HTR-8/SVneo (cell line): ENCODE measurements at regions not wholly inside any gene's neighbourhood (a gene's known extent, or its start where the extent isn't known, plus 50 kb on each side); places are given as distances from the start of the nearest gene placed in this dataset.
"Not testable (repeated sequence)": the region's sequence is repeated elsewhere in the genome, so short reads cannot be mapped to it uniquely, and the experiment has no call there.

ENCODE experiments used
- DNase-seq: peaks from one replicate; pipeline ENCODE4 v3.0.0; 2011; ENCODE audit warnings: low spot score, mixed read lengths; ENCODE audit not compliant: insufficient read length
- FAIRE-seq: peaks from 2 replicates; lab custom pipeline; 2011; peaks lifted over from hg19 to GRCh38; lab: Jason Lieb, UNC

DNA sequence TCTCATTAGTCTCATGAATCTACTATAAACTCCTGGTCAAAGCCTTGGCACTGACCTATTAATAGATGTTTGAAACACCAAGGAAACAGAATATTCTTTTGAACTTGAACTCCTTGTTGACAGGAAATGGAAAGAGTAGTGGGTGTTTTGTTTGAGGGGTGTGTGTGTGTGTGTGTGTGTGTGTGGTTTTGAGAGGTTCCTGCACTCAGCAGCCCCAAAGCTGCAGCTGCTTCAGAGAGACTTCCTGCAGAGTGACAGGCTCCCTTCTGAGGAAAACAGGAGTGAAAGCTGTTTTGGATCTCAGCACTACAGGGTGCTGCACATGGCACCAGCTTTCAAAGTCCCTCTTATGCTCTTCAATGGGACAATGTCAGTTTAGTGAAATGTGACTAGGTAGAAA is 546.5 kb upstream of the STEAP1 start:
- FAIRE-seq (no peak), DNase-seq (no peak)

DNA sequence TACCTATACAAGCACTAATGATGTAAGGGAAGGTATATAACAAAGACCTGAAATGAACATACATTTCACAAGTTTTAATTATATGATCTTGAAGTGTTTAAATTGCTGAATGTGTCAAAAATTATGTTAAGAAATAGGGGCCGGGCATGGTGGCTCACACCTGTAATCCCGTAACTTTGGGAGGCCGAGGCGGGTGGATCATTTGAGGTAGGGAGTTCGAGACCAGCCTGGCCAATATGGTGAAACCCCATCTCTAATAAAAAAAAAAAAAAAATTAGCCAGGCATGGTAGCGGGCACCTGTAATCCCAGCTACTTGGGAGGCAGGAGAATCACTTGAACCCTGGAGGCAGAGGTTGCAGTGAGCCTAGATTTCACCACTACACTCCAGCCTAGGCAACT is 537.4 kb upstream of the STEAP1 start:
- DNase-seq, FAIRE-seq: not testable (repeated sequence)

DNA sequence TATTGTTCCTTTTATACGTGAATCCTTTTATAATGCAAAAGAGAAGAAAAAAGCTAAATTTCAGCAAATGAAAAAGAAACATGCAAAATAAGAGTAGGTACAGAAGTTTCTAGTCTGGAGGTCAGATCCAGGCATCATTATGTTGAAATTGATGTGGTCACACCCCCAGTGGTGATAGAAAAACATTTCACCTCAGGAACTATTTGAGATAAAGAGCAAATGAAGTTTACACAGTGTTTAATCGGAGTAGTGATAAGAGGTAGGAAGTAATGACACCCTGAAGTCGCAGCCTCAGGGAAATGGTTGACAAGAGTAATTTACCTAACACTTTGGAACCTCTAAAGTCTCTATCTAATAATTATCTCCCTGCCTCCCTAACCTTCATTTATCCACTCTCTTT is 536.0 kb upstream of the STEAP1 start:
- DNase-seq = no peak
- FAIRE-seq = no peak

DNA sequence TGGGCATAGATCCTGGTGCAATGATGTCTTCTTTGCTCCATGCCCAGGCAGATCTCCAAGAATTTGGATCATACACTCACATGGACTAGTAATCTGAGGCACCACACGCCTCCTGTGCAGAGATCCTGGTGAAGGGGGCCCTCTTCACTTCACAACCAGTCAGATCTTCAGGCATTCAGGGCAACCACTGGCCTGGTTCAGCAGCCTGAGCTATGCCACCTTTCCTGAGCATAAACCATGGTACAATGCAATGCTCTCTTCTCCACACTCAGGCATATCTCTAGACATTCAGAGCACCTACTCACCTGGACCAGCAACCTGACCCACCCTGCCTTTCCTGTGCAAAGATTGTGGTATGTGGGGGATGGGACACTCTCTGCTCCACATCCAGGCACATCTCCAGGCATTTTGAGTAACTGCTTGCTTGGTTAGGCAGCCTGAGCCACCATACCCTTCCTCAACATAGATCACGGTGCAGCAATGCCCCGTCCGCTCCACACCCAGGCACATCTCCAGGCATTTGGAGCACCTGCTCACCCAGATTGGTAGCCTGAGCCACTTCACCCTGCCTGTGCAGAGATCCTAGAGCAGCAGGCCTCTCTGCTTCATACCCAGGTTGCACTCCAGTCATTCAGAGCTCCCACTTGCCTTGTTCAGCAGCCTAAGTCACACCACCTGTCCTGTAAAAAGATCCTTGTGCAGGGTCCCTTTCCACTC is 532.2 kb upstream of the STEAP1 start:
- FAIRE-seq = no peak
- DNase-seq = no peak

DNA sequence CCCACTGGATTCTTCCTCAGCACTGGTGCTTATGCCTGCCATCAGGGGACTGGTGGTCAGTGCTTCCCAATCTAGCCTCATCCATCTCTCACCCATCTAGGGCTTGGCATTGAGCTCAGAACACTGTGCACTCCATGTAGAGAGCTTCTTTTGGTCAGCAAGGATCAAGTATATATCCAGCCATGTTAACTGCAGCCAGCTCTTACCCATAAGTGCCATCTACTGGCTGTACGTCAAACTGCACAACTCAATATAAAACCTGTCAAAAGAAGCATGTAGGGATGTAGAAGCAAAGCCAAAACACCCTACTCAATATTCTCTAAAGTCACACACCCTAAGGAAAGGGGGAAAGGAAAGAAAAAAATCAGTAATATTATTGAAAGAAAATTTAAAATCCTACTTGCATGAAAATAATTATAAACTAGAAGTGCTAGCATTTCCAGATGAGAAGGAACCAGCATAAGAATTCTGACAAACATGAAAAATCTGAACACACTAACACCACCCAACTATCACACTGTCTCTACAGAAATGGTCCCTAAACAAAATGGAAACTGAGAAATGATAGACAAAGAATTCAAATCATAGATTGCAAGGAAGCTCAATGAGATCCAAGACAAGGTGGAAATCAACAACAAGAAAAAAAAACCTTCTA is 531.1 kb upstream of the STEAP1 start:
- peak; percentile 0 for DNase-seq
- FAIRE-seq = no peak

DNA sequence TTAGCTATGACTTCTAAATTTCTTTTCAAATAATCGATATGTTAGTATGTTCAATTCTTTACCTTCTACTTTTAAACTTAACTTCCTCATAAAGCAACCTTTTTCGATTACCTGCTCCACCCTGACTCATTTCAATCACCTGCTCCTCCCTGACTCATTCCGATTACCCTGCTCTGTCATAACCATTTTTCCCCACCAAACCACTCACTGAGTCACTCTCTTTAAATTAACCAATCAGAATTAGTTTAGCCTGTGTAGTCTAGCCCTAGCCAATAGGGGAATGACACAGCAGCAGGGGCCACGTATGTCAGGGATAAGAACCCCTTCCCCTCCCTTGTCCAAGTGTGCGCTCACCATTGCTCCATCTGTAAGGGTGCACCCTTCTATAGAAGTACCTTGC is 530.1 kb upstream of the STEAP1 start:
- DNase-seq = not testable (repeated sequence)

DNA sequence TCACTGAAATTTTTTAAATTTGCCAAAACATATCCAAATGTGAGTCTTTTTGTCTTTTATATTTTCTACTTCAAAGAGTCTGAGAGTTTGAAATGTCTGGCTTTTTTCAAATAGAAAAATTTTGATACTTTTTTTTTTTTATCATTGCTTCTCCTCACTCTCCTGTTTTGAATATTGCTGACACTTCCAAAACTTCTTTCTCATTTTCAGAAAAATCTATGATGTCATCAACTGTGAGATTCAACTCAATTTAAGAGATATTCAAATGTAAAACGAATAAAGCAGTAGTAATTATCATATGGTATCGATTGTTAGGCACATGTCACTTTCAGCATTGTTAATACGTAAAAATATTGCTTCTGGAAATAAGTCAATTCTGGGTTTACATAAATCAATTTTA is 505.8 kb upstream of the STEAP1 start:
- DNase-seq = no peak
- FAIRE-seq = no peak

More for the DNA sequence above, 530.1 kb upstream of the STEAP1 start:
- FAIRE-seq = not testable (repeated sequence)

DNA sequence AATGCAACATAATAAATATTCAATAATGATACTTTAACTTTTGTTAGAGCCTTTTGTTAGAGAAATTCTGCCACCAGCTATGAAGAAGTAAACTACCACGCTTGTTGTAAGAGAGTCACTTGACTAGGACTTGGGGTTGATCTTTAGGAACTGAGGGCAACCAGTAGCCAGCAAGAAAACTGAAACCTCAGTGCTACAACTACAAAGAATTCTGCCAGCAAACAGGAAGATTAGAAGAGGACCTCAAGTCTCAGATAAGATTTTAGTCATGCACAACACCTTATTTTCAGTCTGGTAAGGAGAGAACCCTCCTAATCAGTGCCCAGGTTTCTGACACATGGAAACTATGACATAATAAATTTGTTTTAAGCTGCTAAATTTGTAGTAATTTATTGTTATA is 498.3 kb upstream of the STEAP1 start:
- no peak for FAIRE-seq
- no peak for DNase-seq

DNA sequence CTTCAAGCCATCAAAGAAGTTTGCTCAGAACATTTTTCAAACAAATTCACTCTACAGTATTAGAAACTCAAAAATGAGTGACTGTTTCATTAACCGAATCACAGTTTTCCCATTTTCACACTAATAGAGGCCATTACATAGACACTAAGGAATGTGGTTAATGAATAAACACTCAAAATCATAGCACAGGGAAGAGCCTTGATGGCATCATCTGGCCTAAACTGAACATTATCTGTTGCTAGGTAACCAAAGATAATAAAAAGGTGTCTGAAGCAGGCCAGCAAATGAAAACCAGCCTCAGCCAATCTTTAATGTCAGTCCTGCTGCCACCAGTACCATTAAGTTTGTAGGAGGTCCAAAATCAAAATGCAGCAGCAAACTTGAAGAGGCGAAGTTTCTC is 492.4 kb upstream of the STEAP1 start:
- no peak for FAIRE-seq
- no peak for DNase-seq

DNA sequence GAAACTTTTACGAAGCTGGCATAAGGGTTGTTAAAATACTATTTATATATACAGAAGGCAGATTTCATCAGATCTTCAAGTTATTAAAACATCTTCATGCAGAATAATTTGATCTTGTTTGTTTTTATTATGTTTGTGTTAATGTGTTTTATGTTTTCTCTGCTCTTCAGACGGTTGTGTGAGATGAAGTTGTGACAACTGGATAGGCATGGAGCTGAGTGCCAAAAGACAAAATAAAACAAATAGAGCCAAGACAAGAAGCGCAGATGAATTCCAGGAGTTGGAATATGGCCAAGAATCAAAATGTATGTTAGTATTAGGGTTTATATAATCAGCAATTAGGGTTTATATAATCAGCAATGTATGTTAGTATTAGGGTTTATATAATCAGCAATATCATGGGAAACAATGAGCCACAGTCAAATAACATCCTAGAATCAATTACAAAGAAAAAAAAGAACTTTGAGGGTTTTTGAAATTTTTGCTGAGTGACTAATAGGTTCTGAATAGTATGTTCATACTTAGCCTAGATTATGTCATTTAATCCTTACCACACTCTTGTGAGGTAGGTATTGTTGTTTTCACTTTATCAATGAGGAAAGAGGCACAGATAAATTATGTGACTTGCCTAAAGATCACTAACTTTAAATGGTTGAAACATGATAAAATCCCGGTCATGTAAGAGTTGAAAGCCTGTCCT is 488.0 kb upstream of the STEAP1 start:
- FAIRE-seq = no peak
- DNase-seq = no peak

DNA sequence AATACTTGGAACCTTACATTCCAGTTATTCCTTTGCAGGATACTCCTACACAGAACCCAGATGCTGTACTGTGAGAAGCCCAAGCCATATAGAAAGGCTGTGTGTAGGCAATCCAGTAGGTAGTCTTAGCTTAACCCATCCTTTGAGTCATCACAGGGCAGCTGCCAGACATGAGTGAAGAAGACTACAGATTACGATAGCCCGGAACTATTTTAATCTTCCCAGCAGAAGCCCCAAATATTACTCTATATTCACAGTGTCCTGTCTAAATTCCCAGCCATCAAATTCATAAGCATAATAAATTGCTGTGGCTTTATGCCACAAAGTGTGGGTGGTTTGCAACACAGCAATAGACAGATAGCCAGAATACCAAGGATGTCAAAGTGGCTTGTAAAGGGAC is 474.1 kb upstream of the STEAP1 start:
- FAIRE-seq = no peak

DNA sequence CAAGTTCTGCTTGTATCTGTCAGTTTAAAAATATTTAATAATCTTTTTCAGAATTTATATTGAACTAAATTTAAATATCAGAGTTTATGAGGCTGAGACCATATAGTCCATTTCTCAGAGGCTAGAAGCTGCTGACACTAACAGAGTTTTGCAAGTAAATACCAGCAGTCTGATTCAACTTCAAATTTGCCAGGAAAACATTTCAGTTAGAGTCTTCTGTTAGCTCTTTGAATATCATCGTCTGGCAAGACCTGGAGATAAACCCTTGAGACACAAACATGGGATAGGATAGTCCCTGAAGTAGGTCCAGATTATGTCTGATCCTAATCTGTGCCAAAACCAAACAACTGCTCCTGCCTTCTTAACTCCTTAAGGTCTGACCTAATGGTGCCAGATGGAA is 472.8 kb upstream of the STEAP1 start:
- FAIRE-seq (no peak), DNase-seq (no peak)

More for the DNA sequence above, 474.1 kb upstream of the STEAP1 start:
- DNase-seq = no peak

DNA sequence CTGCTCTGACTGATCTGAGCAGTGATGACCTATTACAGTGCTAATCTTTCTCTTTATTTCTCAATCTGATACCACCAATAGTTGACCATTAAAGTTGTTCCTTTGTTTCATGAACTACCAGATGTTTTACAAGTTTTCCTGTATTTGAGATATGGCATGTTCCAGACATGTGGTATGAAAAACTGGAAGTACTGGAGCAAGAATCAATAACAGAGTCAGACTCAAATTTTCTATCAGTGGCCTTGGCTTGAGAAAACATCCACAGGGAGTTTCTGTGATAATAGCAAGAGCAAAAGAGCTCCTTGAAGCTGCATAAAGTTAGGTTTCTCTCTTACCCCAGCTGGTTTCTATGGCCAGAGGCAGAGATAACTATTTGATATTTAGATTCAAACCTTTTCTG is 469.0 kb upstream of the STEAP1 start:
- DNase-seq (no peak), FAIRE-seq (no peak)

DNA sequence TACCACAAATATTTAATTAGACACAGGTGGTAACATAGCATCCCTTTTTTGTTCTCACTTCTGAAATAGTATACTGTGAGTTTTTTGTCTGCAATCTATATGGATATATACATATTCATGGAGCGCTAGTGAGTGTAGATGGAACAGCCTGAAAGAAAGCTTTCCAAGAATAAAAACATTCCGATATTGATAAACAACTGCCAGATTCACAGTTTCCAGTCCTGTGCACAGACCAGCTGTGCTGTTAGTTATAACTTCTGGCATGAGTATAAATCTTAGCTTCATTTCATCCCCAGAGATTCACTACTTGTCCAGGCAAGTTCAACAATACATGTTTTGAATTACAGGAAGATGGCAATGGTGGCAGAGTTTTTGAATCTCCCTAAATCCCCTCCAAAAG is 467.1 kb upstream of the STEAP1 start:
- DNase-seq = no peak
- FAIRE-seq = no peak

DNA sequence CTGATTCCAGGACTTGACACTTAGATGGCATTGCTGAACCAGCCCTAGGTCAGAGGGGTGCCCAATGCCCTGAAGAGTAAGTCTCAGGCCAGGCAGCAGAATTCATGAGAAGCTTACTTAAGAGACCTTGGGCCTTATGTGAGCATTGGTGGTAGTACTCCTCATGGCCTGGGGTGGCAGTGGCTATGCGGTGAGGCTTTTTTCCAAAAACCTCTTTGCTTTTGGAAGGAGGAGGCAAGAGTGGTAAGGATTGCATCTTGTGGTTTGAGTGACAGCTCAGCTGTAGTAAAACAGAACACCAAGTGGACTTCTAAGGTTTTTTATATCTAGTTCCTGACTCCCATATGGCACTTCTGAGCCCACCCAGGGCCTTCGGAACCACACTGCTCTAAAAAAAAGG is 459.0 kb upstream of the STEAP1 start:
- FAIRE-seq = no peak
- DNase-seq = no peak

DNA sequence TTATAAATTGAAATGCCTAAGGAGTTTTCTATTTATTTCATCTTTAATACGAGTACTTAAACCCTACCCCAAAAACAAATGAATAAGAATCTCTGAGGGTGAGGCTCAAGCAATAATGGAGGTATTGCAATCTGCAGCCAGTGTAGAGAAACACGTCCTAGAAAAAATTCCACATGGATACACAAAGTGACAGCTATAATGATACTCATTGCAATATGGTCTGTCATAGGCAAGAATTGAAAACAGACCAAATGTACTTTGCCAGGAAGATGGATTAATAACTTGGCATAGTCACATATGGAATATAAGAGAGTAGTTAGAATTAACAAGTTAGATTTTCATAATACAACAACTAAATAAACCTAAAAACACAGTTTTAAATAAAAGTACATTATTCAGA is 440.1 kb upstream of the STEAP1 start:
- FAIRE-seq (no peak), DNase-seq (no peak)

DNA sequence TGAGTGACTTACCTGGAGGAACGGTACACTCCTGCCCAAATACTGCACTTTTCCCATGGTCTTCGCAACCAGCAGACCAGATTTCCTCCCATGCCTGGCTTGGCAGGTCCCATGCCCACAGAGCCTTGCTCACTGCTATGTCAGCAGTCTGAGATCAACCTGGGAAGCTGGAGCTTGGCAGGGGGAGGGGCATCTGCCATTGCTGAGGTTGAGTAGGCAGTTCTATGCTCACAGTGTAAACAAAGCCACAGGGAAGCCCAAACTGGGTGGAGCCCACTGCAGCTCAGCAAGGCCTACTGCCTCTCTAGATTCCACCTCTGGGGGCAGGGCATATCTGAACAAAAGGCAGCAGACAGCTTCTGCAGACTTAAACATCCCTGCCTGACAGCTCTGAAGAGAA is 435.3 kb upstream of the STEAP1 start:
- FAIRE-seq, DNase-seq: not testable (repeated sequence)

DNA sequence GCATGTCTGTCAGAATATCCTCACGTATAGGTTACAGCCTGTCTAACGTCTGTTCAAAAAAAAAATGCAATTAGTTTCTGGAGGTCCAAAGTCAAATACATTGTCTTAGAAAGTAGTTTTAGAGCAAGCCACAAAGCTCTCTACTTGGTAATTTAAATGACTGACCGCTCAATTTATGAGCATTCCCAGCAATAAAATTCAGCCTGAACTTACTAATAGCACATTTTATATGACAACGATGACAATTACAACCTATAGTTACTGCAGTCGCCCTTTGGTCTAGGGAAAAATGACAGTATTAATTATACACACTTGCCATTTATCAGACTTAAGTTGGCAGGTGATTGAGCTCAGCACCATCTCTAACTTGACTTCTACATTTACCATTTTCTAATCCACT is 425.8 kb upstream of the STEAP1 start:
- no peak for DNase-seq
- no peak for FAIRE-seq

DNA sequence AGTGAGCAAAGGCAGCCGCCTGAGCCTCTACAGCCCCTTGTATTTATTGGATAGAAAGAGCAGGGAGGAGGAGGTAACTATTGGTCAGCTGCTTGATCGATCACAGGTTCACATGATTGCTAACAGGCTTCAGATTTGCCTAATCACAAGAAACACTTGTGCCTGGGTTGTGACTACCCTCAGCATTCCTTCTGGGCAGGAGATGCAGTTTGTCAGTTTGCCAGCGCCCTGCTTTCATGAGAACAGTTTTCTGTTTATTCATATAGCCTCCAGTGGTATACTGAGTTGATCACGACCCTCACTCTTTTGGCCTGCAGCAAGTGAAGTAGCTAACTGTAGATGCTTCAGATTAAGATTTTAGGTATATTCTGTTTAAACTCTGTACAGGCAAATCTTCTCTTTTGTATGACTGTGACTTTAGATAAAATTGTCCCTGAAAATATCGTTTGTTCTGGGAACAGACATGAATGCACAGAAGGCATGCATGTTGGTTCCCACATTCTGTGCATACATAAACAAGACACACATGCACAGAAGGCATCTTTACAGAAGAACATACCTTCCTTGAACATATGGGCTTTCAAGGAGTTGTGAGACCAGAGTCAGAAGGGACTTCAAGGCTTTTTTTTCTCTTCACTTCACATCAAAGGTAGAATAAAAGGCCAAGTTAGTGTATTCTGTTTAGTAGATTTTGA is 422.4 kb upstream of the STEAP1 start:
- no peak for FAIRE-seq
- no peak for DNase-seq

DNA sequence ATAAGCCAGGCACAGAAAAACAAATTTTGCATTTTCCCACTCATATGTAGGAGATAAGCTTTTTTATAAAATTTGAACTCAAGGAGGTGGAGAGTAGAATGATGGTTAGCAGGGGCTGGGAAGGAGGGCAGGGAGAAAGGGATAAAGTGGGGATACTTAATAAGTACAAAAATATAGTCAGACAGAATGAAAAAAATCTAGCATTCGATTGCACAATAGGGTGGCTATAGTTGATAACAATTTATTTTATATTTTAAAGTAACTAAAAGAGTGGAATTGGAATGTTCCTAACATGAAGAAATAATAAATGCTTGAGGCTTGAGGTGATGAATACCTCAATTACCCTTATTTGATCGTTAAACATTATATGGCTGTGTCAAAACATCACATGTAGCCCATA is 415.7 kb upstream of the STEAP1 start:
- FAIRE-seq (no peak), DNase-seq (no peak)

DNA sequence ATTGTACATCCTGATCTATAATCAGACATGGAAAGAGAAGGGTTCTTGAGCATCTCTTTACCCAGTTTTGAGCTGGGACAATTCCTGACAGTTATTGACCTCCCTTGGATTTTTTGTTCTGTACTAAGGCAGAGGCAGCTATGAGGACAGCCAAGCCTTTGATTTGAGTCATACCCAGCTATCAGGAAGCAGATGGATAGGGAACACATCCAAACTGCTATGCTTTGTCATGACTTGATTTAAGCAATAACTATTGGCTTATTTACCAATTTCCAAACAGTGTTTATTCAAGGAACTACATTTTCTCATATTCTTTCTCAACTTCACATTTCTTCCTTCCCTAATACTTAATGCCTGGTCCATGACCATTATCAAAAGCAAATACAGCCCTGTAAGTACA is 396.4 kb upstream of the STEAP1 start:
- FAIRE-seq = no peak
- no peak for DNase-seq
